H1 (cell line): ENCODE measurements at regions not wholly inside any gene's neighbourhood (a gene's known extent, or its start where the extent isn't known, plus 50 kb on each side); places are given as distances from the start of the nearest gene placed in this dataset.

Experiments used
- RAD21 ChIP-seq, 2 experiments: IDR thresholded peaks in 1 of 2; conservative IDR thresholded peaks in 1 of 2; 2 replicates each; pipeline ENCODE4 v1.6.1; 2011; ENCODE audit warnings: low read depth in 2 of 2, low read length in 2 of 2, improper control_type of control experiment in 1 of 2, inconsistent platforms in 1 of 2, mild to moderate bottlenecking in 1 of 2, moderate library complexity in 1 of 2
- SRF ChIP-seq: IDR thresholded peaks from 2 replicates; pipeline ENCODE4 v1.6.1; 2011; ENCODE audit warnings: mild to moderate bottlenecking, low read depth, low read length, moderate library complexity
- TAF1 ChIP-seq: IDR thresholded peaks from 2 replicates; pipeline ENCODE4 v1.6.1; 2011; ENCODE audit warnings: mild to moderate bottlenecking, low read depth, low read length

- TF ChIP-seq TAF1, result no peak
- TF ChIP-seq RAD21 (IDR thresholded peaks at IDR 0.05 in 1 of 2, conservative IDR thresholded peaks at IDR 0.05 in 1 of 2; ENCODE audit: low read depth in 2 of 2, low read length in 2 of 2), result no peak
- no peak for TF ChIP-seq SRF
These were observed 95.4 kb upstream of the ADRA2C start for GRCh38 chr4:3670521-3671519.
